ENCODE measurements at regions not wholly inside any gene's neighbourhood (a gene's known extent, or its start where the extent isn't known, plus 50 kb on each side); places are given as distances from the start of the nearest gene placed in this dataset.

GRCh38 chr1:238377280-238377919 is 486.7 kb upstream of the ZP4 start:
- Histone ChIP-seq H3K4me1 (ENCODE audit: insufficient read depth, low read length) (no peaks in the 10 kb centered on the region), H3K9me3 (ENCODE audit: low read length) (peaks cover 88% of the 10 kb centered on the region), H3K36me3 (replicated peaks in 1 of 2; ENCODE audit: control insufficient read depth in 1 of 2, insufficient read depth in 2 of 2, low read length in 2 of 2) (no peaks in the 10 kb centered on the region), H4K20me1 (ENCODE audit: insufficient read depth, low read length) (no peaks in the 10 kb centered on the region), H2AFZ (ENCODE audit: low read length) (no peak overlapping the region), H3K9ac (ENCODE audit: insufficient read depth, low read depth, low read length) (no peak overlapping the region), H3K4me3 (replicated peaks in 1 of 3; ENCODE audit: insufficient read depth in 1 of 3, low read depth in 2 of 3, low read length in 3 of 3) (no peak overlapping the region), H3K27me3 (ENCODE audit: control insufficient read depth in 1 of 2, insufficient read depth in 2 of 2, low read length in 2 of 2) (no peaks in the 10 kb centered on the region), H3K79me2 (ENCODE audit: insufficient read depth, low read length) (no peaks in the 10 kb centered on the region), H3K27ac (ENCODE audit: extremely low read length, insufficient read depth, low read length) (no peak overlapping the region), H3K4me2 (ENCODE audit: low read depth, low read length) (no peak overlapping the region)
- intact Hi-C loops (cut with micrococcal nuclease; ENCODE audit: unreplicated experiment) (no loop called here), in situ Hi-C loops (cut with HindIII; ENCODE audit: extremely low pct_ligation_motif_present, low pct_unique_long_range_greater_than_20kb) (no loop called here)
- ATAC-seq (no peak), DNase-seq (ENCODE audit: low spot score) (no peak), FAIRE-seq (no peak)
- POLR2A ChIA-PET, result no interaction called here
- CTCF ChIA-PET (ENCODE audit: low intra/inter-chr PET ratio, low total read pairs), result no interaction called here
- TF ChIP-seq FOXO1 (CRISPR knock-in tag; IDR thresholded peaks at IDR 0.05), result no peak
- no peak for TF ChIP-seq TEF (CRISPR knock-in tag; IDR thresholded peaks at IDR 0.05)
- no peak for TF ChIP-seq SRY (CRISPR knock-in tag; IDR thresholded peaks at IDR 0.05)
- TF ChIP-seq KLF9 (CRISPR knock-in tag; IDR thresholded peaks at IDR 0.05; ENCODE audit: low read depth), result no peak
- TF ChIP-seq FIP1L1 (IDR thresholded peaks at IDR 0.05; ENCODE audit: borderline replicate concordance, insufficient read depth, low read depth, low read length), result no peak
- TF ChIP-seq ZNF3 (CRISPR knock-in tag; IDR thresholded peaks at IDR 0.05), result no peak
- TF ChIP-seq, protein P1, sequence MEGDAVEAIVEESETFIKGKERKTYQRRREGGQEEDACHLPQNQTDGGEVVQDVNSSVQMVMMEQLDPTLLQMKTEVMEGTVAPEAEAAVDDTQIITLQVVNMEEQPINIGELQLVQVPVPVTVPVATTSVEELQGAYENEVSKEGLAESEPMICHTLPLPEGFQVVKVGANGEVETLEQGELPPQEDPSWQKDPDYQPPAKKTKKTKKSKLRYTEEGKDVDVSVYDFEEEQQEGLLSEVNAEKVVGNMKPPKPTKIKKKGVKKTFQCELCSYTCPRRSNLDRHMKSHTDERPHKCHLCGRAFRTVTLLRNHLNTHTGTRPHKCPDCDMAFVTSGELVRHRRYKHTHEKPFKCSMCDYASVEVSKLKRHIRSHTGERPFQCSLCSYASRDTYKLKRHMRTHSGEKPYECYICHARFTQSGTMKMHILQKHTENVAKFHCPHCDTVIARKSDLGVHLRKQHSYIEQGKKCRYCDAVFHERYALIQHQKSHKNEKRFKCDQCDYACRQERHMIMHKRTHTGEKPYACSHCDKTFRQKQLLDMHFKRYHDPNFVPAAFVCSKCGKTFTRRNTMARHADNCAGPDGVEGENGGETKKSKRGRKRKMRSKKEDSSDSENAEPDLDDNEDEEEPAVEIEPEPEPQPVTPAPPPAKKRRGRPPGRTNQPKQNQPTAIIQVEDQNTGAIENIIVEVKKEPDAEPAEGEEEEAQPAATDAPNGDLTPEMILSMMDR (CRISPR knock-in tag; IDR thresholded peaks at IDR 0.05), result no peak
- TF ChIP-seq, protein P2, sequence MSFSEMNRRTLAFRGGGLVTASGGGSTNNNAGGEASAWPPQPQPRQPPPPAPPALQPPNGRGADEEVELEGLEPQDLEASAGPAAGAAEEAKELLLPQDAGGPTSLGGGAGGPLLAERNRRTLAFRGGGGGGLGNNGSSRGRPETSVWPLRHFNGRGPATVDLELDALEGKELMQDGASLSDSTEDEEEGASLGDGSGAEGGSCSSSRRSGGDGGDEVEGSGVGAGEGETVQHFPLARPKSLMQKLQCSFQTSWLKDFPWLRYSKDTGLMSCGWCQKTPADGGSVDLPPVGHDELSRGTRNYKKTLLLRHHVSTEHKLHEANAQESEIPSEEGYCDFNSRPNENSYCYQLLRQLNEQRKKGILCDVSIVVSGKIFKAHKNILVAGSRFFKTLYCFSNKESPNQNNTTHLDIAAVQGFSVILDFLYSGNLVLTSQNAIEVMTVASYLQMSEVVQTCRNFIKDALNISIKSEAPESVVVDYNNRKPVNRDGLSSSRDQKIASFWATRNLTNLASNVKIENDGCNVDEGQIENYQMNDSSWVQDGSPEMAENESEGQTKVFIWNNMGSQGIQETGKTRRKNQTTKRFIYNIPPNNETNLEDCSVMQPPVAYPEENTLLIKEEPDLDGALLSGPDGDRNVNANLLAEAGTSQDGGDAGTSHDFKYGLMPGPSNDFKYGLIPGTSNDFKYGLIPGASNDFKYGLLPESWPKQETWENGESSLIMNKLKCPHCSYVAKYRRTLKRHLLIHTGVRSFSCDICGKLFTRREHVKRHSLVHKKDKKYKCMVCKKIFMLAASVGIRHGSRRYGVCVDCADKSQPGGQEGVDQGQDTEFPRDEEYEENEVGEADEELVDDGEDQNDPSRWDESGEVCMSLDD (CRISPR knock-in tag; IDR thresholded peaks at IDR 0.05; ENCODE audit: borderline replicate concordance), result no peak
- TF ChIP-seq ZNF552 (CRISPR knock-in tag; IDR thresholded peaks at IDR 0.05; ENCODE audit: borderline replicate concordance), result no peak
- no peak for TF ChIP-seq ZBTB37 (CRISPR knock-in tag; IDR thresholded peaks at IDR 0.05)
- TF ChIP-seq PBX3 (CRISPR knock-in tag; IDR thresholded peaks at IDR 0.05; ENCODE audit: borderline replicate concordance), result no peak
- TF ChIP-seq GZF1 (CRISPR knock-in tag; IDR thresholded peaks at IDR 0.05), result no peak
- TF ChIP-seq SMARCC2 (IDR thresholded peaks at IDR 0.05), result no peak
- no peak for TF ChIP-seq IKZF1 (IDR thresholded peaks at IDR 0.05)
- no TSS peak for BruUV-seq (replicated peaks)
- WGBS (ENCODE audit: low lambda C conversion rate), result 20% methylated on average over 7 of the region's 7 CpGs
